ENCODE measurements at regions not wholly inside any gene's neighbourhood (a gene's known extent, or its start where the extent isn't known, plus 50 kb on each side); places are given as distances from the start of the nearest gene placed in this dataset.

- no peak for TF ChIP-seq EZH2phosphoT487 (IDR thresholded peaks at IDR 0.05; ENCODE audit: low read depth, severe bottlenecking, unreplicated experiment)
- no peak for TF ChIP-seq CTCF (IDR thresholded peaks at IDR 0.05; ENCODE audit: poor library complexity)
Observed at GRCh38 chr5:110094109-110094508, 404.4 kb downstream of the MAN2A1 start.

Measured in hepatocyte (in vitro differentiated cells).